CD4-positive, alpha-beta T cell treated with Interleukin-2 at 100 ng/mL for 4 hours (primary cell): ENCODE measurements at regions not wholly inside any gene's neighbourhood (a gene's known extent, or its start where the extent isn't known, plus 50 kb on each side); places are given as distances from the start of the nearest gene placed in this dataset.

Experiments
- DNase-seq: peaks from one replicate; pipeline ENCODE4 v3.0.0-alpha.2; 2020; ENCODE audit warnings: low spot score

DNA sequence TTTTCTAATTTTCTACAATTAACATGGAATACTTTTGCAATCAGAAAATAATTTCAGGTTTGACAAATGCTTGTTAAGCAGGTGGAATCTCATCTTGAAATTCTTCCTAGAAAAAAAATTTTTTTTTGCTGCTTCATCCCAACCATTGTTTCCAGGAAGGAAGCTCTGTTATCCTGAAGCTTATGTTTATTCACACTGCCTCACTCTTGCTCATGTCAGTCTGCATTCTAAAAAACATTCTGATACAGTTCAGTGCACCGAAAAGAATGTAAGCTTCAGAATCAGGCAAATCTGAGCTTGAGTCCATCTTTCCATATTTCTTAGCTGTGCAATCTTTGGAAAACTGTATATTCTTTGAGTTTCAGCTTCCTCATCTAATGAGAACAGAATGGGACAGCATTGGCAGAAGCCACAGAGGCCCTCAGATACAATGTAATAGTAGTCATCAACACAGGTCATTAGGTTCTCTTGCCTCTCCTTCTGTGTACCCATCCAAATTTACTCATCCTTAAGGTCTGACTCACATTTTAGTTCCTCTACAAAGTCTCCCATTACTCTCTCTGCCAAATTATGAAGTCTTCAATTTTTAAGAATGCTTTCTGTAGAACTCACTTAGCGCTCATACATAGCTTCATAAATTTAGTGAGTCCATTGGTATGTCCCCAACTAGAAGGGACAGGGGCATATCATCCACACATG lies 881.8 kb upstream of the NR2F2 start:
- no peak for DNase-seq

GRCh38 chr15:95449230-95449628 lies 881.3 kb upstream of the NR2F2 start:
- DNase-seq = no peak

DNA sequence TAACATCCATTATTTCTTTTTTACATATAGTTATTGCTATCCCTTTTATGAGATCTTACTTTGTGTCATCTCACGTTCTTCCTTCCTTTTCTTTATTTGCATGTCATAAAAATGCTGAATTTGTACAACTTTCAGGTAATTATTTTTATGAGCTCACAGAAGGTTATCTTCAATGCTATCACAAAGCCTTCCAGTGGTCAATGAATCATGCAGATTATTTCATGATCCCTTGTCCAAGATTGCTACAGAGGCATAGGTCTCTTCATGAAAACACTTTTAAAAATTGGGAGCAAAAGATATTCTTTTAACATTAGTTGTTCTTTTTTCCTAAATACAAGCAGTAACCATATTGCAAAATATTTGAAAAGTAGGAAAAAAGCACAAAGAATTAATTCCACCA lies 880.1 kb upstream of the NR2F2 start:
- no peak for DNase-seq

DNA sequence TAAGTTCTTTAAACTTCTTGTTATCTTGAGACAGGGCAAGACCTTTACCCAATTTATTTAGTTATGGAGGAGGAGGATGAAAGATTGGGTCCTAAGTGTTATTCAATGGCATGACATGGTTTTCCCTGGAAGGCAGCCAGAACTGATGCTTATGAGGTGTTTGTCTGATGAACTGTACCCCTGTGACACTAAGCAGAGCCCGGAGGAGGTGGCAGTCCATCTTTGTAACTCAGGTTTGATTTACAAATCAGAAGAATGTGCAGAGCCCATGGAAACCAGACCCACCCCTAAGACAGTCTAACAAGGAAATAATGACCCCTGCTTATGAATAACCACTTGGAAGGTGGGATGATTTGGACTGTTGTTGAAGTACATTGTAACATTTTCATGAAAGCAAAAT lies 878.6 kb upstream of the NR2F2 start:
- no peak for DNase-seq

DNA sequence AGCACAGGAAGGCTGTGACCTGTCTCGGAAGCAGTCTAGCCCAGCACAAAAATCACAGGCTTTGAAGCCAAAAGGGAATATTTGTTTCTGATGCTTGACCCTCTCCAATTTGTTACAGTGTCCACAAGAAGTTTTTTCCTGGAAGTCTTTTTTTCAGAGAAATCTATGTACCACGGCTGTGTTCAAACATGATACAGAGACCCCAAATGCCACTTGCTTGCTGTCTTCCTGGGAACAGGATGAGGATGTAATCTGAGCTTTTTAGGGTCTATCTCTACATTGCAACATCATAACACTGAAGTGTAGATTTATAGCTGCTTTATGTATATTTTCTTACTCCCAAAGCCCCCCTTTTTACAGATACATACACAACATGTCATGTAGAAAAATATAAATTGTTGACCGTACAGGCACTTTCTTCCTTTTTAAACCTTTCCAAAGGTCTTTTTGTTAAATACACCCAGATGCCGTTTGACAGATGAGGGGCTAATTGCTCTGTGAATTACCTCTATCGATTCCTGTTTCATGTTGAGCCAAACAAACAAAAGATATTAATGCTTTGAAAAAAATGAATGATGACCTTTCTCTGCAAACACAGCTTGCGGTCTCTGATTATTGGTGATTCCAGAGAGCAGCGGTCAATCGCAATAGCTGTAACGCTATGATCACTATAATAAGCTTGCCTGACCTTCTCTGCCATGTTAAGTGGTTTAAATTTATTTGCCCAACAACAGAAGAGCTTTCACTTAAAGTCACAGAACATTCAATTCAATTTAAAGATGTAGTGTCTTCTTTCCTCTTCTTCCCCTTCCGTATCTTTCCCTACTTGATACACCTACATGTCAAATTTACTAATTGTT lies 875.9 kb upstream of the NR2F2 start:
- no peak for DNase-seq

GRCh38 chr15:95457520-95457919 lies 873.0 kb upstream of the NR2F2 start:
- DNase-seq = no peak

GRCh38 chr15:95458721-95459120 lies 871.8 kb upstream of the NR2F2 start:
- no peak for DNase-seq

DNA sequence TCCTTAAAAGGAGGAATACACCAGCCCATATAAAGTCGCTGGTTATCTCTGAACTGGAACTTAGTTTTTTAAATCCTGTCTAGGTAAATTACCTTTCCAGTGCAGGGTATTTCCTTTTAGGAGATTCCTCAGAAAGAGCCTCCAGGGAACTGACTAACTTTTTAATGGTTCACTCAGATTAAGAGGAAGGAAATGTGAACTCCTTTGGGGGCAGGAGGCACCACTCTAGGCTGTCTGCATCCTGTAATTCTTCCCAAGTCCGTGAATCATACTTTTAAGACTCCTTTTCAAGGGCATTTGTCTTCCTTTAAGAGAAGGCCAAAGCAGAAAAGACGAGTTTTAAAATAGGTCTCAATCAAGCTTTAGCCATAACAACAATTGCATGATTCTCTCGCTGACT lies 871.2 kb upstream of the NR2F2 start:
- DNase-seq = no peak

GRCh38 chr15:95464509-95464908 lies 866.0 kb upstream of the NR2F2 start:
- no peak for DNase-seq

GRCh38 chr15:95468820-95469219 lies 861.7 kb upstream of the NR2F2 start:
- DNase-seq = no peak

- DNase-seq = no peak
Measured at GRCh38 chr15:95469496-95470000, 861.0 kb upstream of the NR2F2 start.

- no peak for DNase-seq
Measured at GRCh38 chr15:95470529-95470928, 860.0 kb upstream of the NR2F2 start.

GRCh38 chr15:95470997-95471689 lies 859.4 kb upstream of the NR2F2 start:
- no peak for DNase-seq

DNA sequence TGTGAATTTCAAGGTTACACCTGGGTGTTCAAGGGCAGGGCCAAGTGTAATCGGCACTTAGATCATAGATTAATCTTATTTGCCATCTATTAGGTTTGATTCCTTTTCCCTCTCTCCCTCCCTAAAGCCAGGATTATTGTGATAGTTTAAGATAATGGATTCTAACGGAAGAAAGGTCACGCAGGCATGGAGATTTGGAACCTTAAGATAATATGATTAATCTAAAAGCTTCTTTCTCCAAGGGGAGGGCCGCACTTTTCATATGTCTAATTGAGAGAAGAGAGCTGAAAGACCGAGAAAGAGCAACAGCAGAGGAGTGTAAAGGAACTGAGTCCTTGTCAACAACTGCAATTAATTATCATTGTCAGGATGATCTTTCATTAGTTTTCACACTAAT lies 858.8 kb upstream of the NR2F2 start:
- no peak for DNase-seq

GRCh38 chr15:95475067-95475466 lies 855.4 kb upstream of the NR2F2 start:
- DNase-seq = no peak

- DNase-seq = no peak
Measured at GRCh38 chr15:95479308-95479707, 851.2 kb upstream of the NR2F2 start.

DNA sequence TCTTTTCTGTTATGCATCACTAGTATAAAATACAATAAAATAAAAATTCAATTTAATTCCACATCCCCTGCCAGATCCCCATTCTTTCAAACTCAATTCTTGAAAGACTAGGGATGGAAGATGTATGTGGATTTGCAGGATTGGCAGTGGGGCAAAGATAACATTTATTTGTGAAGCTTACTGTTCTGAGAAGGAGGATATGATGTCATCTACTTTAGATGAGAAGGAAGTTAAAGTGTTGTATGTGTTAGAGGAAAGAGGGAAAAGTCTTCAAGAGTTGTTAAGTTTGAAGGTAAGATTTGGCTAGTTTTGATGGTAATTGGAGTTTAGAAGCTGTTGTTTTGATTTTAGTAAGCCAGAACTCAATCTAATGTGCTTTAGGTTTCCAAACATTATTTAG lies 845.1 kb upstream of the NR2F2 start:
- DNase-seq = no peak

- no peak for DNase-seq
Measured at GRCh38 chr15:95486224-95486623, 844.3 kb upstream of the NR2F2 start.

DNA sequence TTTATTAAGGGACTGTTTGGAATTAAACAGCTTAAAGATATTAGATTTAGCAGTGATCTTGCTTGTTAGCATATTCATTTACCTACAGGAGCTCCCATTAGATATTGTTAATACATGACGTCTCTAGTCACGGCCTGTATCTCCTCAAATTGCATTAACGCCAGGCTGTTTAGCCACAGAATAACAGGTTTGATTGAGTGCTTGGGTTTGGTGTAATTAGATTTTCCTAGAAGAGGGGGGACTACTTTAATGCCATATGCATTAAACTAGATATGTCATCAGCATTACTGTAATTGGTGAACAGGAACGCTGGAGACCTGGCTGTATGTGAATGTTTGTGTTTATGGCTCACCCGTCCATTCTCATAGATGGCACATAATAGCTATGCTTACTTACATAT lies 841.4 kb upstream of the NR2F2 start:
- DNase-seq = no peak

- DNase-seq = no peak
Measured at GRCh38 chr15:95492388-95493070, 838.0 kb upstream of the NR2F2 start.

GRCh38 chr15:95494971-95495541 lies 835.4 kb upstream of the NR2F2 start:
- DNase-seq = no peak

DNA sequence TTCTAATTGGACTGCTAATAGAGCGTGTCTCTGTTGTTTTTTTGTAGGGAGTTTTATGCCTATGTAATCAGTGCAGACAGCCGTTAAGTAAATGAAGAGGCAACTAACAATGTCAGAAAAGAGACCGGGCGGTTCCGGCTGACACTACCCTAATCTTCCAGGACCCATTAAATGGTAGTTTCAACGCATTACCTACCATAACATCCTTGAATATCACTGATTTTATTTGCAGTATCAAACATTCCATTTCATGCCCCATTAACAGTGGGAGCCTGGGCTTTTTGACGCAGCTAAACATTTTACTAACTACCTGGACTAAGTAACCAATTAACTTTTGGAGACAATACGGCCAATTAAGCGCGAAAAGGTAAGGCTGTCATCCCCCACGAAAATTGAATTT lies 832.9 kb upstream of the NR2F2 start:
- no peak for DNase-seq
